Ureter (tissue), 1 donor: ENCODE measurements at regions not wholly inside any gene's neighbourhood (a gene's known extent, or its start where the extent isn't known, plus 50 kb on each side); places are given as distances from the start of the nearest gene placed in this dataset.

Experiments used
- DNase-seq: peaks from one replicate; pipeline ENCODE4 v3.0.0-alpha.2; 2020; ENCODE audit warnings: low spot score
- donor health status: DM: yes; HTN: yes; CAD: no.

GRCh38 chr3:70899816-70900215, 587.4 kb upstream of the MDFIC2 start:
- DNase-seq, result no peak

GRCh38 chr3:70890020-70890394, 577.6 kb upstream of the MDFIC2 start:
- no peak for DNase-seq

GRCh38 chr3:70889162-70890019, 577.0 kb upstream of the MDFIC2 start:
- DNase-seq, result no peak

GRCh38 chr3:70885636-70886035, 573.2 kb upstream of the MDFIC2 start:
- no peak for DNase-seq

GRCh38 chr3:70882104-70882503, 569.7 kb upstream of the MDFIC2 start:
- no peak for DNase-seq

- no peak for DNase-seq
These were observed 568.0 kb upstream of the MDFIC2 start for GRCh38 chr3:70880421-70880820.

- no peak for DNase-seq
These were observed 563.7 kb upstream of the MDFIC2 start for GRCh38 chr3:70876154-70876553.

GRCh38 chr3:70874196-70874595, 561.8 kb upstream of the MDFIC2 start:
- no peak for DNase-seq

- no peak for DNase-seq
These were observed 561.2 kb upstream of the MDFIC2 start for GRCh38 chr3:70873686-70874085.

- DNase-seq, result no peak
These were observed 559.6 kb upstream of the MDFIC2 start for GRCh38 chr3:70871909-70872656.

- DNase-seq, result no peak
These were observed 558.1 kb upstream of the MDFIC2 start for GRCh38 chr3:70870576-70870975.

- no peak for DNase-seq
These were observed 556.1 kb upstream of the MDFIC2 start for GRCh38 chr3:70868561-70868960.

- no peak for DNase-seq
These were observed 550.6 kb upstream of the MDFIC2 start for GRCh38 chr3:70863049-70863448.

GRCh38 chr3:70861855-70862254, 549.4 kb upstream of the MDFIC2 start:
- no peak for DNase-seq

GRCh38 chr3:70861234-70861633, 548.8 kb upstream of the MDFIC2 start:
- DNase-seq, result no peak

GRCh38 chr3:70857916-70858315, 545.5 kb upstream of the MDFIC2 start:
- no peak for DNase-seq

- no peak for DNase-seq
These were observed 544.1 kb upstream of the MDFIC2 start for GRCh38 chr3:70856414-70857162.

- DNase-seq, result no peak
These were observed 542.7 kb upstream of the MDFIC2 start for GRCh38 chr3:70855149-70855548.

- no peak for DNase-seq
These were observed 541.7 kb upstream of the MDFIC2 start for GRCh38 chr3:70854108-70854507.

- no peak for DNase-seq
These were observed 540.9 kb upstream of the MDFIC2 start for GRCh38 chr3:70853161-70853944.

GRCh38 chr3:70849911-70850699, 537.7 kb upstream of the MDFIC2 start:
- peak; percentile 44 for DNase-seq
